Hepatic stellate cell (primary cell): ENCODE measurements at regions not wholly inside any gene's neighbourhood (a gene's known extent, or its start where the extent isn't known, plus 50 kb on each side); places are given as distances from the start of the nearest gene placed in this dataset.

Experiments
- DNase-seq: peaks from one replicate; pipeline ENCODE4 v3.0.0; 2011; ENCODE audit warnings: low spot score

GRCh38 chr14:98167705-98168104 lies 1104.3 kb downstream of the BCL11B start:
- DNase-seq = no peak

- DNase-seq = no peak
These were observed 1103.6 kb downstream of the BCL11B start for GRCh38 chr14:98168211-98168985.

- DNase-seq = no peak
These were observed 1102.8 kb downstream of the BCL11B start for GRCh38 chr14:98169170-98169587.

- DNase-seq = no peak
These were observed 1101.4 kb downstream of the BCL11B start for GRCh38 chr14:98170575-98170974.

- DNase-seq = no peak
These were observed 1100.3 kb downstream of the BCL11B start for GRCh38 chr14:98171654-98172053.

- no peak for DNase-seq
These were observed 1099.7 kb downstream of the BCL11B start for GRCh38 chr14:98172243-98172778.

- no peak for DNase-seq
These were observed 1098.7 kb downstream of the BCL11B start for GRCh38 chr14:98173305-98173704.

- DNase-seq = no peak
These were observed 1098.0 kb downstream of the BCL11B start for GRCh38 chr14:98174041-98174440.

- DNase-seq = no peak
These were observed 1096.6 kb downstream of the BCL11B start for GRCh38 chr14:98175436-98175835.

GRCh38 chr14:98175881-98176280 lies 1096.1 kb downstream of the BCL11B start:
- no peak for DNase-seq

- DNase-seq = no peak
These were observed 1095.1 kb downstream of the BCL11B start for GRCh38 chr14:98176892-98177291.

- no peak for DNase-seq
These were observed 1094.4 kb downstream of the BCL11B start for GRCh38 chr14:98177551-98177950.

GRCh38 chr14:98181241-98181640 lies 1090.8 kb downstream of the BCL11B start:
- DNase-seq = no peak

- no peak for DNase-seq
These were observed 1090.2 kb downstream of the BCL11B start for GRCh38 chr14:98181768-98182167.

- no peak for DNase-seq
These were observed 1089.5 kb downstream of the BCL11B start for GRCh38 chr14:98182393-98183055.

- DNase-seq = no peak
These were observed 1088.4 kb downstream of the BCL11B start for GRCh38 chr14:98183556-98183955.

- no peak for DNase-seq
These were observed 1087.5 kb downstream of the BCL11B start for GRCh38 chr14:98184457-98184856.

GRCh38 chr14:98185036-98185435 lies 1087.0 kb downstream of the BCL11B start:
- no peak for DNase-seq

- DNase-seq = no peak
These were observed 1085.9 kb downstream of the BCL11B start for GRCh38 chr14:98186140-98186539.

- no peak for DNase-seq
These were observed 1084.7 kb downstream of the BCL11B start for GRCh38 chr14:98187281-98187680.

- no peak for DNase-seq
These were observed 1082.9 kb downstream of the BCL11B start for GRCh38 chr14:98189062-98189461.

- no peak for DNase-seq
These were observed 1082.5 kb downstream of the BCL11B start for GRCh38 chr14:98189511-98189910.

GRCh38 chr14:98189944-98190343 lies 1082.1 kb downstream of the BCL11B start:
- no peak for DNase-seq
